GM12873 (cell line): ENCODE measurements at regions not wholly inside any gene's neighbourhood (a gene's known extent, or its start where the extent isn't known, plus 50 kb on each side); places are given as distances from the start of the nearest gene placed in this dataset.

Experiments used
- CTCF ChIP-seq: IDR thresholded peaks from 2 replicates; pipeline ENCODE4 v1.5.1; 2012; ENCODE audit warnings: low read depth, mild to moderate bottlenecking, moderate library complexity, low read length, control low read depth; ENCODE audit not compliant: insufficient read depth; ENCODE audit errors: missing control alignments

- TF ChIP-seq CTCF, result no peak
Measured at GRCh38 chr7:21318916-21319270, 109.0 kb upstream of the SP4 start.

DNA sequence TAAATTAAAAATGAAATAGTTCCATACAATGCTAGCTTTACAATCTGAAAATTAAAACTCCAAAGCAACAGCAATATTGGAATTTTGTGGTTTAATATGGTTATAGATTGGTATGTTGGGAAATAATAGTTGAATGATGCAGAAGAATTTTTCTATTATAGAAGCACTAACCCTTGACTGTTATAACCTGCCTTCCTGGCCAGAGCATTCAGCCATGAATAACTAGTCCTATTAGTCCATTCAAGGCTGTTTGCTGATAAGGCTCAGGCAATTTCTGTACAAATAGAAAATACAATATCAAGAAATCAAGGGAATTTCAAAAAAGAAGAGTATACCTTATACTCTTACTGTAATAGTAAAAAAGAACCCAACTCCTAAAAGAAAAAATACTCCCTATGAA is 101.6 kb upstream of the SP4 start:
- TF ChIP-seq CTCF, result no peak

DNA sequence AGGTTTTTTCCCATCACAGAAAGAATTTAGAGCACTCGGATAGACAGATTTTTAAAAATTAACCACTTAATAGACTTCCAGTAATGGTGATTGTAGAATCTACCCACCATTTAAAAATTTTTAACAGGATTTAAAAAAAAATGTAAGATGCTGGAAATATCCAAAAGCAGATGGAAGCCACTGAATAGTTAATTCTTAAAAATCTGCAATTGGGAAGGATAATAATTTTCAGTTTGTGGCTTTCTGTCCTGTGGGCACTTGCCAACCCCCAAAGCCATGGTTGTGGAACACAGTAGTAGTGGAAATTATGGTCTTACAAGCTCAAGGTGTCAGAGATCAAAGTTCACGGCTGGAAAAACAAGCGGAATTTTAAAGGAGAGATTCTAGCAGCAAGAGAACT is 101.0 kb upstream of the SP4 start:
- TF ChIP-seq CTCF, result no peak

- TF ChIP-seq CTCF, result no peak
Measured at GRCh38 chr7:21327422-21328409, 100.2 kb upstream of the SP4 start.

DNA sequence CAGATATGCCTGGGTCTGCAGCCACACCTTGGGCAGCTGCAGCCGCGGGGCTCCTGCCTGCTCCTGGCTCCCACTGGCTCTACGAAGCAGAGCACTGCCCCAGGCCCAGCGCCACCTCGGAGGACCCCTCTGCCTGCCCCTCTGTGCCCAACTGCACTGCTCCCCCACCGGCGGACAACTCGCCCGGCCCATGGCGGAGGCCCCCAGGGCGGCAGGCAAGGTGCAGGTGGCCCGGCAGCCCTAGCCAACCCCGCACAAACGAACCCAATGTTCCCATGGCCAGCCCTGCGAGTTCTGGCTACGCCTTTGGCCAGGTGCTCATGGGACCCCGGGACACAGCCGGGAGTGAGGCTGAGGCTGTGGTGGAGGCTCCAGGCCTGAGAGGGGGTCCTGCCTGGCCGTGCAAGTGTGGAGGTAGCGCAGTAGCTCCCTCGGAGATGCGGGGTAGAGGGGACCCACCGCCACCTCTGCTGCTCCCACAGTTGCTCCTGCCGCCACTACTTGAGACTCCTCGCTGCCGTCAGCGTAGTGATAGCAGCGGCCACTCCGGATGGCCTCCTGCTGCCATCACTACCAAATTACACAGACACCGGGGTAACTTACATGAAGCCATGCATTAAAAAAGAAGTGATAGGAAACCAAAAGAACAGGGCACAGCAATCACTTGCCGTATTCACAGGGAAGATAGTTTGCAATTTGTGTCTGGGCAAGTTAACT is 97.3 kb upstream of the SP4 start:
- TF ChIP-seq CTCF, result no peak

DNA sequence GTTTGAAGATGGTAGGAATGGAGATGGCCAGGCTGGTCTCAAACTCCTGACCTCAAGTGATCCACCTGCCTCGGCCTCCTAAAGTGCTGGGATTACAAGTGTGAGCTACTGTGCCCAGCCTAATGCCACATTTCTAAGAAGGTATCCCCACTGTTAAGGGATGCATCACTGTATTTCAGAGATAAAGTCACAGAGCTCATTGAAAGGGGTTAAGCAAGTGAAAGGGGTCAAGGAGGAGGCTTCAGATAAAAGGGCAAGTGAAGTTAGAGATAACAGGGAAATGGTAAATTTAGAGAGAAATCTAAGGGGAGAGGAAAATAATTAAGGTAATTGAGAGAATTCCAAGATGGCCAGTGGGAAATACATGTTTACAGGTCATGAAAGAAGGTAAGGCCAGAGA is 93.0 kb upstream of the SP4 start:
- no peak for TF ChIP-seq CTCF

DNA sequence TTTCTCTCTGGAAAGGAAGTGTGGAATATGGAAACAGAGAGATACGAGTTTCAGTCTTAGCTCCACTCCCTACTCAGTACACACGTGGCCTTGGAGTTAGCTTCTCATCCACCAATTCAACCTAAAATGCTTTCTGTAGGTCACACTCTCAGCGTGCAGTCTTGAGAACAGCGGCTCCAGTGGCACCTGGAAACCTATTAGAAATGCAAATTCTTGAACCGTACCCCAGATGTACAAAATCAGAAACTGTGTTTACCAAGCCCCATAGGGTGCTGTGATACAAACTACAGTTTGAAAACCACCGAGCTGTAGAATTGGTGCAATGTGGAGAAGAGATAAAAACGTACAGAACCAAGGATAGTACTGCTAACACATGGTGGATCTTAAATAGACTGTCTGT is 91.1 kb upstream of the SP4 start:
- no peak for TF ChIP-seq CTCF
